HUES64 (cell line): ENCODE measurements at regions not wholly inside any gene's neighbourhood (a gene's known extent, or its start where the extent isn't known, plus 50 kb on each side); places are given as distances from the start of the nearest gene placed in this dataset.

Experiments
- H3K27ac ChIP-seq: 2 replicates; pipeline ENCODE4 v1.7.0; 2013; ENCODE audit warnings: low read depth, low read length, inconsistent platforms
- H3K27me3 ChIP-seq: 2 replicates; pipeline ENCODE4 v1.6.1; 2013; ENCODE audit warnings: mild to moderate bottlenecking, low read length; ENCODE audit not compliant: insufficient read depth
- H3K36me3 ChIP-seq: 2 replicates; pipeline ENCODE4 v1.6.1; 2013; ENCODE audit warnings: mild to moderate bottlenecking, low read length; ENCODE audit not compliant: insufficient read depth
- H3K4me1 ChIP-seq: 2 replicates; pipeline ENCODE4 v1.6.1; 2013; ENCODE audit warnings: mild to moderate bottlenecking, low read length, moderate library complexity; ENCODE audit not compliant: insufficient read depth
- H3K4me3 ChIP-seq: 2 replicates; pipeline ENCODE4 v1.5.1; 2013; ENCODE audit warnings: mild to moderate bottlenecking, low read length, moderate library complexity
- H3K9ac ChIP-seq: 2 replicates; pipeline ENCODE4 v1.6.1; 2013; ENCODE audit warnings: mild to moderate bottlenecking, low read depth, low read length
- H3K9me3 ChIP-seq: 2 replicates; pipeline ENCODE4 v1.6.1; 2013; ENCODE audit warnings: low read depth, low read length; ENCODE audit not compliant: insufficient read depth
- WGBS: fragments of 150-250, 120-280 bp; methylation state at CpG from one replicate; pipeline ENCODE4 v1.1.7; 2013; ENCODE audit warnings: missing lambda C conversion rate; 5-methylcytosine and 5-hydroxymethylcytosine counted together

DNA sequence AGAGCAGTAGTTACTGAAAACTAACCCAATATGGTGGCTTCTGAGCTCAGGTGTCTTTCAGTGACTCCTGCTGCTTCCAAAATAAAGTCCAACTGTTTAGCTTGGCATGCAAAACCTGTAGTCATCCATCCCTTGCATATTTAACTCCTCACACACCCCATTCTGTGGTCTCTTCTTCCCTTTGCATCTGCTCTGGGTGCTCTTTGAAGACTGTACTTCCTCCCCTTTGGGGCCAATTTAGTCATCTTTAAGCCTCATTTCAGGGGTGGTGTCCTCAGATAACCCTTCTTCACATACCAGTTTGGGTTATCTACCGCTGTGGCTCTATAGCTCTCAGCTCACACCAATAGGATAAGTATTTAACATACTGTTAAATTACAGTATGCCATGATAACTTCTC is 209.9 kb upstream of the DMRT1 start:
- H3K9ac ChIP-seq: no peak overlapping the region
- H3K27ac ChIP-seq: no peak overlapping the region
- H3K9me3 ChIP-seq: peaks cover 5% of the 10 kb centered on the region; the same call in 1 of the 2 replicates
- no peaks in the 10 kb centered on the region for H3K36me3 ChIP-seq
- peaks cover 10% of the 10 kb centered on the region; the same call in 1 of the 2 replicates for H3K4me1 ChIP-seq
- H3K27me3 ChIP-seq: no peaks in the 10 kb centered on the region
- H3K4me3 ChIP-seq: no peak overlapping the region
- WGBS: 83% methylated on average over 1 of the region's 1 CpG

DNA sequence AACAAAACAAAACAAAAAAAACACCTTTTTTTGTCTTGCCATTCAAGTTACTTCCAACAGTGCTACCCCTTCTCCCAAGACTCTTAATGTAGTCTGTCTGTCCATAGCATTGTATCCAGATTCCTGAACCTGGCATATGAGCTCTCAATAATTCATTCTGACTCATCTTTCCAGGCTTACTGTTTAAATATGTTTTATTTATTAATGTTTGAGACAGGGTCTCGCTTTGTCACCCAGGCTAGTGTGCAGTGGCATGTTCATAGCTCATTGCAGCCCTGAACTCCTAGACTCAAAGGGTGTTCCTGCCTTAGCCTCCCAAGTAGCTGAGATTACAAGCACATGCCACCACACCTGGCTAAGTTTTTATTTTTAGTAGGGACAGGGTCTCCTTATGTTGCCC is 208.0 kb upstream of the DMRT1 start:
- 95% methylated on average over 1 of the region's 1 CpG for WGBS
- Histone ChIP-seq H3K4me3 (no peak overlapping the region), H3K9ac (no peak overlapping the region), H3K9me3 (peaks cover 5% of the 10 kb centered on the region; the same call in 1 of the 2 replicates), H3K27me3 (no peaks in the 10 kb centered on the region), H3K27ac (no peak overlapping the region), H3K36me3 (no peaks in the 10 kb centered on the region), H3K4me1 (0 out of 2 replicates have a peak, but pooled peaks cover 4% of the 10 kb centered on the region)

DNA sequence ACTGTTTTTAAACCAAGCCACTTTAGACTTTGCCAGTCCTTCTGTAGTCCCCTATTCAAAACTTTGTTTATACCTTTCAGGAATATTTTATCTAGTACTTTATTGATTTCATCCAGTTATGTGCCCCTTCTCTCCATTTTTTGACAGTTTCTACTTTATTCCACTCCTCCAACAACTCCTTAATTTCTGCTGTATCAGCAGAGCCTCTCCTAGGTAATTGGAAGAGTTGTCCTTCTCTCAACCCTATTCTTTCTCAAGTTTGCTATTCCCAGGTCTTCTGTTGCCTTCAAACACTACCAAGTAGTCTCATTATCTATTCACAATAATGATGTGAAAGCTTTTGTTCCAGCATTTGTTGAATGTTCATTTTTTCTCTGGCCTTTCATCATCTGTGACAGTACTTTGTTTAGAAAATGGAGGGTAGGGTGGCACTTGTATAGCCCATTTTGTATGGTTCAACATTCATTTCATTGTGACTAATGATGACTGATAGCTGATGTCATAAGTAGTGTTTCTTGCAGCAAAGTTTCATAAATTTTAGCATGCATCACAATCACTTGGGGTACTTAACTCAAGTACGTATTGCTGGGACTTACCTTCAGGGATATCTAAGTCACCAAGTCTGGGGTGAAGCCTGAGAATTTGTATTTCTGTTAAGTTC is 204.4 kb upstream of the DMRT1 start:
- no peaks in the 10 kb centered on the region for H3K4me1 ChIP-seq
- WGBS: 100% methylated on average over 1 of the region's 1 CpG
- H3K4me3 ChIP-seq: no peak overlapping the region
- peaks cover 5% of the 10 kb centered on the region; the same call in 1 of the 2 replicates for H3K9me3 ChIP-seq
- no peaks in the 10 kb centered on the region for H3K36me3 ChIP-seq
- H3K27me3 ChIP-seq: no peaks in the 10 kb centered on the region
- H3K9ac ChIP-seq: no peak overlapping the region
- H3K27ac ChIP-seq: no peak overlapping the region

DNA sequence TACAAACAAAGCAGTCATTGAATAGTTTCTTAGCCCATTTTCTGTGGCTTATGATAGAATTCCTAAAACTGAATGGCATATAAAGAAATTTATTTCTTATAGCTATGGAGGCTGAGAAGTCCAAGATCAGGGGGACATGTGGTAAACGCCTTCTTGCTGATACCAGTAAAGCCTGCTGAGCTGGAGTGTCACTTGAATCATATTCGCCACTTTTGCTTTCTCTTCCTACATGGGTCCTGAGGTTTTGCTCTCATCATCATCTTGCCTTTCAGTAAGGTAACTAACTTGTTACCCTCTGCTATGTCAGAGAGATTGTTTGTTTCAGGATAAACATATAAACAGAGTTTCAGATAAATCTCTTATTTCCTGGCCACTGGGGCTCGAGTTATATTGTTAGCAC is 203.3 kb upstream of the DMRT1 start:
- WGBS: 91% methylated on average over 3 of the region's 3 CpGs

DNA sequence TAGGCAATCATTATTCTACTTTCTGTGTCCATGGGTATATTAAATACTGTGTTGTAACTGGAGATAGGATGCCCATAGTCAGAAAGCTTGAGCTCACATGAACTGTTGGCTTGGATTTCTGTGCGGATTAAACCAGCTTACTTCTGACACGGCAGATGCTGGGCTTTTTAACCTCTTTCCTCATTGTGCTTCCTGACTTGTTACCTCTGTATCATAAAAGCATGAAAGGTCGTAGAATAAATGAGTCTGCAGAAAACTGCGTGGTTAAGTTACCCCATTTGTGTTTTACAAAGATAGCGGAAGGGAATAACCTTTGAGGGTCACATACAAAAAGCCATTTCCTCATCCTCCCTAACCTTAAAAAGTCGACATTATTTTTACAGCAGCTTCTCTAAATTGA is 199.5 kb upstream of the DMRT1 start:
- 98% methylated on average over 6 of the region's 6 CpGs for WGBS
- Histone ChIP-seq H3K4me3 (no peak overlapping the region), H3K4me1 (no peaks in the 10 kb centered on the region), H3K27me3 (no peaks in the 10 kb centered on the region), H3K27ac (no peak overlapping the region), H3K9ac (no peak overlapping the region), H3K36me3 (no peaks in the 10 kb centered on the region), H3K9me3 (no peaks in the 10 kb centered on the region)

More for the DNA sequence above, 203.3 kb upstream of the DMRT1 start:
- Histone ChIP-seq H3K4me3 (no peak overlapping the region), H3K9me3 (peaks cover 5% of the 10 kb centered on the region; the same call in 1 of the 2 replicates), H3K36me3 (no peaks in the 10 kb centered on the region), H3K4me1 (no peaks in the 10 kb centered on the region), H3K27me3 (no peaks in the 10 kb centered on the region), H3K9ac (no peak overlapping the region), H3K27ac (no peak overlapping the region)

DNA sequence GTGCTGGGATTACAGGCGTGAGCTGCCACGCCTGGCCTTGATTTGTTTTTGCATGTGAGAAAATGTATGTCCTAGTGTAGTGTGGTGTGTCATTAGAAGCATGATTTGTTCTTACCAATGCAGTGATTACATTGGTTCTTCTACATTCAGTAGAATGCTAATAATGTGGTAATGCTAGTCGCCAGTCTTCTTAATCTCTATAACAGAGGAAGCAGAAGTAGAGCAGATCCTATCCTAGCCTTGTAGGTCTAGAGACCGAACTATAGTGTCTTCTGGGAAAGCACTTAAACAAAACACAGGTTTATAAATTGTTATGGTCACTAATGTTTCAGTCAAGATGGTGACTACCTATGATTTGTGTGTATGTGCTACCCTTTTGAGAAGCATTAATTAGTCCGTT is 197.5 kb upstream of the DMRT1 start:
- H3K9ac ChIP-seq: no peak overlapping the region
- H3K36me3 ChIP-seq: no peaks in the 10 kb centered on the region
- no peaks in the 10 kb centered on the region for H3K9me3 ChIP-seq
- peaks cover 7% of the 10 kb centered on the region for H3K4me1 ChIP-seq
- over 99% methylated on average over 5 of the region's 5 CpGs for WGBS
- no peak overlapping the region for H3K4me3 ChIP-seq
- no peak overlapping the region for H3K27ac ChIP-seq
- no peaks in the 10 kb centered on the region for H3K27me3 ChIP-seq

DNA sequence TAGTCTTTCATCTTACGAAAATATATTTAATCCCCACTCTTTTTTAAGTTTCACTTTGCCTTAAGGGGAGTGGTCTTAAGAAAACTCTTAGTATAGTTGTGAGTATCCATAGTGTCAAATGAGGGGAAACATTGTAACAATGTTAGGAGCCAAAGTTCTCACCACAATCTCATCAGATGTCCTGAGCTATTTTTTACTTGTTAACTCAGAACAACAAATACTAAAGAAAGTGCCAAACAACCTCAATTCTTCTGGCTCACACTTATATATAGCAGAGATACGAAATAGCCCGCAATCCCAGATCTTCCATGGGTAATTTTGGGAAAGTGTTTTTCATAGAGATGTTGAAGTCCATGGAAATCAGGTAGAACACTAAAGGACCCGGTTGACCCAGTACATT is 194.0 kb upstream of the DMRT1 start:
- H3K27ac ChIP-seq: no peak overlapping the region
- H3K36me3 ChIP-seq: no peaks in the 10 kb centered on the region
- peaks cover 32% of the 10 kb centered on the region for H3K4me1 ChIP-seq
- no peak overlapping the region for H3K9ac ChIP-seq
- no peaks in the 10 kb centered on the region for H3K9me3 ChIP-seq
- 0 out of 2 replicates have a peak, but pooled peaks cover 3% of the 10 kb centered on the region for H3K27me3 ChIP-seq
- H3K4me3 ChIP-seq: no peak overlapping the region
- 100% methylated on average over 4 of the region's 4 CpGs for WGBS

DNA sequence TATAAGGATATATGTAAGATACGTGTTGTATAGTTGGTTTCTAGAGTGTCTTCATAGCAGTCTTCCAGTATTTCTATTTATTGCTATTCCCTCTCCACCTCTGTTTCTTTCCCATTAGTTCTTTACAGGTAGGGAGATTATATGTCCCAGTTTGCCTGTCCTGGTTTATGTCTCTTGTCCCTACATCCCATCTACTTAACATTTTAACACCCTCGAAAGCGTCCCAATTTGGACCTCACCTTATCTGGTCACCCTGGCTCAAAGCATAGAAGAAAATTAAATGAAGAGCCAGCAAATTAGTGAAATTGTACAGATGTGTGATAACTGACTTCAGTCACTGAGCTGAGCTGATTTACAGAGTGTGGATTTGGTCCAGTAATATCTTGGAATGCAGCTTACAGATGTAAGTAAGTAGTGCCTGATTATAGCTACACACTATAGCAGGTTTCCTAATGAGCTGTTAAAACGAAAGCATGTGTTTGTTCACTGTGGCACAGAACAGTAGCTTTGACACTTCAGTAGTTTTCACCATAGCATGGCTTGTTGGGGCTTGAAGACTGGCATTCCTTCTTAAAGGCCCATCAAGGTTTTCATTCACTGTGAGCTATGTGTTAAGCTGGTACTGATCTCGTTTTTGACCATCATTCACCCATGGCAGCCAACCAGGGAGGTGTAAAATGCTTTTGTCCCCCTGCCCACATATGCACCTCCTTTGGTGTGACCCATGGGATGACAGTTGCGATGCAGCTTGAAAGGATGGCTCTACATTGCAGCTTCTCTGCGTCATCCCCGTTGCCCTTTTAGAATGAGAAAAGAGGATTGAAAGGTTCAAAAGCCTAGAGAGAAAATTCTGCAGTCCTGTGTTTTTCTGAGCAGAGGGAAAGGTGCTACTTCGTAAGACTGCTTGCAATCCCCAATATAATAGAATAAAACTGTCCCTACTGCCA is 192.1 kb upstream of the DMRT1 start:
- H3K36me3 ChIP-seq: no peaks in the 10 kb centered on the region
- 0 out of 2 replicates have a peak, but pooled peaks cover 3% of the 10 kb centered on the region for H3K27me3 ChIP-seq
- H3K27ac ChIP-seq: no peak overlapping the region; the same call in 1 of the 2 replicates
- H3K9ac ChIP-seq: no peak overlapping the region
- peak overlapping the region; percentile 15; the same call in 1 of the 2 replicates for H3K4me3 ChIP-seq
- no peaks in the 10 kb centered on the region for H3K9me3 ChIP-seq
- WGBS: 40% methylated on average over 7 of the region's 9 CpGs
- H3K4me1 ChIP-seq: peaks cover 35% of the 10 kb centered on the region

DNA sequence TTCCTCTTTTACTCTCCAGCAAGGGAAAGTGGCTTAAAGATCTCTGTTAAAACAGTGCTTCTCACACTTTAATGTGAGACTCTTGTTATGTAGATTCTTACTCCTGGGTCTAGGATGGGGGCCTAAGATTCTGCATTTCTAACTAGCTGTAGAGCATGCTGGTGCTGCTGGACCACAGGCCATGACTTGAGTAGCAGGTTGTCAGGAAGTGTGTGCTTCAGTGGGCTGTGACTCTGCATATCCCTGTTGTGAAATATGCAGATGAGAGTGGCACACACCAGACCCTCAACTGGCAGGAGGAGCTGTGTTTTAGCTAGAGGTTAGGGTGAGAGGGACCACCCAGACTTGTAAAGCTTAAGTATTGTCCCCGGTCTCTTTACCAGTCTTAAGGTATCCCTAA is 191.1 kb upstream of the DMRT1 start:
- WGBS: no CpG with 5 or more reads among the region's 1 CpG
- H3K4me3 ChIP-seq: peak overlapping the region; percentile 15
- H3K9me3 ChIP-seq: no peaks in the 10 kb centered on the region
- no peak overlapping the region for H3K9ac ChIP-seq
- no peaks in the 10 kb centered on the region for H3K36me3 ChIP-seq
- H3K4me1 ChIP-seq: peaks cover 35% of the 10 kb centered on the region
- 0 out of 2 replicates have a peak, but pooled peaks cover 3% of the 10 kb centered on the region for H3K27me3 ChIP-seq
- no peak overlapping the region; the same call in 1 of the 2 replicates for H3K27ac ChIP-seq

DNA sequence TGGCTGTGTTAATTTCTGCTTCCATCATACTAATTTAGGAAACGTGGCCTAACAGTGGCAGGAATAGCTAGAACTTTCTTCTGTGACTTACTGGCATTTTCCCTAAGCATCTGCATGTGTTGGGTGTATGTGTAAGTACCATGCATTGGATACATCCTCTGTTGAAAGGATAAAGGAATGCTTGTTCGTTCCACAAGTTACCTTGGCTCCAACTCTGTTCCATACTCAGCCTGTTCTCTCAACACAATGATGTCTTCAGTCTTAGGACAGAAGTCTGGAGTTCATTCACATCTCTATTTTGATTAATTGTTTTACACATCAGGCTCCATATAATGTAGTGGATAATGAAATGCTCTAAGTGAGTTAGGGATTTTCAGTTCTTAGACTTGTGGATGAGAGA is 190.1 kb upstream of the DMRT1 start:
- WGBS: 92% methylated on average over 2 of the region's 2 CpGs
- H3K27ac ChIP-seq: no peak overlapping the region
- 0 out of 2 replicates have a peak, but pooled peaks cover 3% of the 10 kb centered on the region for H3K27me3 ChIP-seq
- H3K9me3 ChIP-seq: no peaks in the 10 kb centered on the region
- no peak overlapping the region for H3K9ac ChIP-seq
- no peaks in the 10 kb centered on the region for H3K36me3 ChIP-seq
- H3K4me1 ChIP-seq: peaks cover 40% of the 10 kb centered on the region
- H3K4me3 ChIP-seq: no peak overlapping the region

DNA sequence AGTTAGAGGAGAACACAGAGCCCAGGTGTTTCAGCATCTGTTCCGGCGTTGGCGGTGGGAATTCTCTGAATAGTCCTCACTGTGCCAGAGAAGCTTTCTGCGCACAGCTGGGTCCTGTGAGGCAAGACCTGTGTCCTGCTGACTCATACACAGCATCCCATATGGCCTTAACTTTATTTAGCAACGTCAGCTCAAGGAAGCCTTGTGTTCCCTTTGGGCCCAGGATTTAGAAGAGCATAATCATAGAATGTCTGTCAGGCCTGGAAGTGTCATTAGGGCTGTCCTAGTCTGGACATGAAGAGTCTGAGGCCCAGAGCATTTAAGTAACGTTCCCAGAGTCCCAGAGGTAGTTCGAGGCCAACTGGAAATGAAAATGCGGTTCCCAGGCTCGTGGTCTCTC is 188.6 kb upstream of the DMRT1 start:
- 86% methylated on average over 9 of the region's 9 CpGs for WGBS
- Histone ChIP-seq H3K9ac (no peak overlapping the region), H3K27me3 (0 out of 2 replicates have a peak, but pooled peaks cover 3% of the 10 kb centered on the region), H3K4me3 (no peak overlapping the region), H3K36me3 (no peaks in the 10 kb centered on the region), H3K9me3 (no peaks in the 10 kb centered on the region), H3K27ac (no peak overlapping the region), H3K4me1 (peaks cover 43% of the 10 kb centered on the region)
